CD14-positive monocyte (primary cell): ENCODE measurements at regions not wholly inside any gene's neighbourhood (a gene's known extent, or its start where the extent isn't known, plus 50 kb on each side); places are given as distances from the start of the nearest gene placed in this dataset.

Source experiments
- DNase-seq, 3 donors: peaks; one replicate each; pipeline ENCODE4 v3.0.0-alpha.2; 2011 to 2022
- H2AFZ ChIP-seq: 2 replicates; pipeline ENCODE4 v1.6.0; 2012; ENCODE audit warnings: mild to moderate bottlenecking, low read depth, low read length, inconsistent platforms; ENCODE audit not compliant: insufficient read depth, poor library complexity, severe bottlenecking
- H3K27ac ChIP-seq, 2 donors: 1 replicate in 1 of 2; 2 replicates in 1 of 2; pipeline ENCODE4 v1.5.1; 2012 to 2013; ENCODE audit warnings: low read length in 2 of 2, control low read depth in 1 of 2, inconsistent platforms in 1 of 2, low read depth in 1 of 2, mild to moderate bottlenecking in 1 of 2
- H3K27me3 ChIP-seq, 2 donors: one replicate each; pipeline versions ENCODE4 v1.6.0 to v1.6.1; 2011 to 2013; ENCODE audit warnings: low read length in 2 of 2; ENCODE audit not compliant: control insufficient read depth in 2 of 2, insufficient read depth in 2 of 2
- H3K36me3 ChIP-seq, 2 donors: replicated peaks in 1 of 2; 1 replicate in 1 of 2; 2 replicates in 1 of 2; pipeline versions ENCODE4 v1.5.1 to v1.6.1; 2012 to 2013; ENCODE audit warnings: low read length in 2 of 2, control low read depth in 1 of 2, inconsistent platforms in 1 of 2, mild to moderate bottlenecking in 1 of 2; ENCODE audit not compliant: insufficient read depth in 2 of 2, control insufficient read depth in 1 of 2
- H3K4me1 ChIP-seq, 2 donors: 1 replicate in 1 of 2; 2 replicates in 1 of 2; pipeline versions ENCODE4 v1.5.1 to v1.6.1; 2012 to 2013; ENCODE audit warnings: low read length in 2 of 2, control low read depth in 1 of 2, inconsistent platforms in 1 of 2, mild to moderate bottlenecking in 1 of 2, moderate library complexity in 1 of 2; ENCODE audit not compliant: insufficient read depth in 2 of 2, control insufficient read depth in 1 of 2
- H3K4me2 ChIP-seq: replicated peaks from 2 replicates; pipeline ENCODE3; 2012; ENCODE audit warnings: low read length, moderate library complexity, mild to moderate bottlenecking; ENCODE audit not compliant: poor library complexity, severe bottlenecking; ENCODE audit errors: extremely low read depth
- H3K4me3 ChIP-seq, 3 experiments: fragments of 200-600 bp in 1 of 3; sonication (generic) in 1 of 3; replicated peaks in 1 of 3; 1 replicate in 2 of 3; 2 replicates in 1 of 3; pipeline ENCODE4 v1.5.1; 2011 to 2013; ENCODE audit warnings: low read length in 3 of 3, mild to moderate bottlenecking in 3 of 3, control low read depth in 2 of 3, low read depth in 2 of 3, inconsistent platforms in 1 of 3, moderate library complexity in 1 of 3
- H3K79me2 ChIP-seq: 2 replicates; pipeline ENCODE4 v1.6.0; 2012; ENCODE audit warnings: mild to moderate bottlenecking, control low read depth, inconsistent platforms, low read length, moderate library complexity; ENCODE audit not compliant: insufficient read depth
- H3K9ac ChIP-seq: 2 replicates; pipeline ENCODE4 v1.6.0; 2017; ENCODE audit warnings: low read length, mild to moderate bottlenecking; ENCODE audit not compliant: insufficient read depth, poor library complexity, severe bottlenecking
- H3K9me3 ChIP-seq, 2 donors: replicated peaks in 1 of 2; 1 replicate in 1 of 2; 2 replicates in 1 of 2; pipeline versions ENCODE4 v1.5.1 to v1.6.1; 2012 to 2013; ENCODE audit warnings: low read length in 2 of 2, control low read depth in 1 of 2; ENCODE audit not compliant: control insufficient read depth in 1 of 2, insufficient read depth in 1 of 2
- H4K20me1 ChIP-seq: 2 replicates; pipeline ENCODE4 v1.6.0; 2012; ENCODE audit warnings: mild to moderate bottlenecking, low read length, control low read depth, moderate library complexity; ENCODE audit not compliant: insufficient read depth
- H3K27ac Mint-ChIP-seq, 7 donors: one replicate each; pipeline ENCODE4 v1.8.0; 2020; ENCODE audit warnings: mild to moderate bottlenecking in 7 of 7, mixed read lengths in 7 of 7, moderate library complexity in 6 of 7, inconsistent platforms in 2 of 7
- H3K27me3 Mint-ChIP-seq, 3 donors: one replicate each; pipeline ENCODE4 v1.8.0; 2021 to 2022; ENCODE audit warnings: low read depth in 3 of 3, mild to moderate bottlenecking in 3 of 3, mixed read lengths in 3 of 3, moderate library complexity in 3 of 3, inconsistent platforms in 1 of 3
- H3K36me3 Mint-ChIP-seq, 2 donors: one replicate each; pipeline ENCODE4 v1.8.0; 2020; ENCODE audit warnings: mixed read lengths in 2 of 2, inconsistent platforms in 1 of 2, mild to moderate bottlenecking in 1 of 2
- H3K4me1 Mint-ChIP-seq: one replicate; pipeline ENCODE4 v1.8.0; 2020; ENCODE audit warnings: mild to moderate bottlenecking, mixed read lengths
- H3K4me3 Mint-ChIP-seq, 2 donors: one replicate each; pipeline ENCODE4 v1.8.0; 2020; ENCODE audit warnings: mild to moderate bottlenecking in 2 of 2, mixed read lengths in 2 of 2, moderate library complexity in 1 of 2
- H3K9me3 Mint-ChIP-seq, 7 donors: one replicate each; pipeline ENCODE4 v1.8.0; 2020 to 2022; ENCODE audit warnings: mixed read lengths in 7 of 7, mild to moderate bottlenecking in 6 of 7, moderate library complexity in 6 of 7, inconsistent platforms in 2 of 7
- CTCF ChIP-seq: fragments of 200-600 bp; IDR thresholded peaks from one replicate; pipeline ENCODE4 v1.8.0; 2022; ENCODE audit warnings: antibody characterized with exemption, mild to moderate bottlenecking
- WGBS: methylation state at CpG from one replicate; pipeline ENCODE4 v1.1.5; 2013; ENCODE audit warnings: missing lambda C conversion rate; ENCODE audit not compliant: insufficient coverage; 5-methylcytosine and 5-hydroxymethylcytosine counted together
- intact Hi-C, 2 donors: fragments of 100-400 bp; cut with micrococcal nuclease; formaldehyde crosslinking; loops; one replicate each; pipeline versions ENCODE4 v1.15.0 to v1.15.1; 2023

GRCh38 chr3:153063337-153063736, 98.7 kb upstream of the RAP2B start:
- H3K4me1 ChIP-seq, result peaks cover under 1 to 8% of the 10 kb centered on the region in 2 donors
- Mint-ChIP-seq H3K4me3 (no peak overlapping the region), H3K4me1 (peaks cover 19% of the 10 kb centered on the region), H3K27ac (peak overlapping the region in 1 of 7 donors; percentile 76), H3K27me3 (peaks cover 0 to 4% (median 0%) of the 10 kb centered on the region in 3 donors), H3K36me3 (no peaks in the 10 kb centered on the region), H3K9me3 (peaks cover 0 to 4% (median 0%) of the 10 kb centered on the region in 7 donors)
- TF ChIP-seq CTCF, result no peak
- no peak overlapping the region for H3K27ac ChIP-seq
- H3K9ac ChIP-seq, result no peak overlapping the region
- WGBS, result no CpG with 5 or more reads among the region's 2 CpGs
- H4K20me1 ChIP-seq, result no peaks in the 10 kb centered on the region
- no peaks in the 10 kb centered on the region for H3K27me3 ChIP-seq
- no peaks in the 10 kb centered on the region for H3K9me3 ChIP-seq
- no peak overlapping the region for H3K4me3 ChIP-seq
- no peaks in the 10 kb centered on the region for H3K36me3 ChIP-seq
- intact Hi-C loops, result no loop called here
- no peak overlapping the region for H2AFZ ChIP-seq
- no peak for DNase-seq
- H3K4me2 ChIP-seq, result no peak overlapping the region
- no peaks in the 10 kb centered on the region for H3K79me2 ChIP-seq

GRCh38 chr3:153066983-153067382, 95.0 kb upstream of the RAP2B start:
- Mint-ChIP-seq H3K36me3 (no peaks in the 10 kb centered on the region), H3K27ac (peak overlapping the region in 1 of 7 donors; percentile 52), H3K27me3 (peaks cover 0 to 4% (median 0%) of the 10 kb centered on the region in 3 donors), H3K4me1 (peaks cover 19% of the 10 kb centered on the region), H3K4me3 (no peak overlapping the region), H3K9me3 (peaks cover 0 to 4% (median 0%) of the 10 kb centered on the region in 7 donors)
- no peak for DNase-seq
- Histone ChIP-seq H3K79me2 (no peaks in the 10 kb centered on the region), H3K27me3 (no peaks in the 10 kb centered on the region), H3K4me2 (no peak overlapping the region), H3K4me1 (peaks cover 15 to 16% of the 10 kb centered on the region in 2 donors), H3K36me3 (no peaks in the 10 kb centered on the region), H3K4me3 (no peak overlapping the region), H4K20me1 (no peaks in the 10 kb centered on the region), H3K9me3 (no peaks in the 10 kb centered on the region), H2AFZ (no peak overlapping the region), H3K9ac (no peak overlapping the region), H3K27ac (no peak overlapping the region)
- 84% methylated on average over 11 of the region's 12 CpGs for WGBS
- intact Hi-C loops, result no loop called here
- no peak for TF ChIP-seq CTCF
